ENCODE measurements at regions not wholly inside any gene's neighbourhood (a gene's known extent, or its start where the extent isn't known, plus 50 kb on each side); places are given as distances from the start of the nearest gene placed in this dataset.

DNA sequence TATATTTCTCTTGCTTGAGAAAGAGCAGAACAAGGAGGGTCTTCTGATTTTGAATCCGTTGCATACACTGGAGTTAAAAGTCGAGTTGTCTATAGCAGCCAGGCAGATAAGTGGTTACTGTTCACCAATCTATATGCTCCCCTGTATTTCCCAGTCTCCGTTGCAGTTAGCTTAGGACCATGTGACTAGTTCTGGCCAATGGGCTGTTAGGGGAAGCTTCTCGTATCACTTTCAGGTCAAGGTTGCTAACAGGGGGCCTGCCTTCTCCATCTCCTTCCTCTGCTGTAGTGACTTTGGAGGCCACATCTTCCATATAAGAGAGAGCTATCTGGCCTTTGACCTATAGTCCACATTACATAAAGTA is 188.5 kb upstream of the KBTBD8 start:
- no peak for TF ChIP-seq EZH2phosphoT487 (conservative IDR thresholded peaks at IDR 0.05; ENCODE audit: low read length)
- TF ChIP-seq, protein P1, sequence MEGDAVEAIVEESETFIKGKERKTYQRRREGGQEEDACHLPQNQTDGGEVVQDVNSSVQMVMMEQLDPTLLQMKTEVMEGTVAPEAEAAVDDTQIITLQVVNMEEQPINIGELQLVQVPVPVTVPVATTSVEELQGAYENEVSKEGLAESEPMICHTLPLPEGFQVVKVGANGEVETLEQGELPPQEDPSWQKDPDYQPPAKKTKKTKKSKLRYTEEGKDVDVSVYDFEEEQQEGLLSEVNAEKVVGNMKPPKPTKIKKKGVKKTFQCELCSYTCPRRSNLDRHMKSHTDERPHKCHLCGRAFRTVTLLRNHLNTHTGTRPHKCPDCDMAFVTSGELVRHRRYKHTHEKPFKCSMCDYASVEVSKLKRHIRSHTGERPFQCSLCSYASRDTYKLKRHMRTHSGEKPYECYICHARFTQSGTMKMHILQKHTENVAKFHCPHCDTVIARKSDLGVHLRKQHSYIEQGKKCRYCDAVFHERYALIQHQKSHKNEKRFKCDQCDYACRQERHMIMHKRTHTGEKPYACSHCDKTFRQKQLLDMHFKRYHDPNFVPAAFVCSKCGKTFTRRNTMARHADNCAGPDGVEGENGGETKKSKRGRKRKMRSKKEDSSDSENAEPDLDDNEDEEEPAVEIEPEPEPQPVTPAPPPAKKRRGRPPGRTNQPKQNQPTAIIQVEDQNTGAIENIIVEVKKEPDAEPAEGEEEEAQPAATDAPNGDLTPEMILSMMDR (IDR thresholded peaks at IDR 0.05; ENCODE audit: insufficient read depth, low read length, poor library complexity, severe bottlenecking) = no peak

Measured in SU-DHL-6 (cell line).